Bronchial epithelial cell (primary cell): ENCODE measurements at regions not wholly inside any gene's neighbourhood (a gene's known extent, or its start where the extent isn't known, plus 50 kb on each side); places are given as distances from the start of the nearest gene placed in this dataset.

Experiments
- DNase-seq: peaks from one replicate; pipeline ENCODE4 v3.0.0-alpha.2; 2010; ENCODE audit warnings: low read depth
- FAIRE-seq: peaks from 2 replicates; lab custom pipeline; 2011; peaks lifted over from hg19 to GRCh38; lab: Jason Lieb, UNC
- H3K27me3 ChIP-seq: 2 replicates; pipeline ENCODE4 v1.5.1; 2011; ENCODE audit warnings: low read length; ENCODE audit not compliant: control insufficient read depth, insufficient read depth
- H3K36me3 ChIP-seq: 2 replicates; pipeline ENCODE4 v1.5.1; 2011; ENCODE audit warnings: low read length; ENCODE audit not compliant: control insufficient read depth, insufficient read depth
- H3K4me3 ChIP-seq: 2 replicates; pipeline ENCODE4 v1.5.1; 2011; ENCODE audit warnings: mild to moderate bottlenecking, low read depth, low read length, control low read depth
- CTCF ChIP-seq: IDR thresholded peaks from 2 replicates; pipeline ENCODE4 v1.5.1; 2011; ENCODE audit warnings: mild to moderate bottlenecking, moderate library complexity, low read length, control low read depth, inconsistent platforms; ENCODE audit not compliant: insufficient read depth, severe bottlenecking

GRCh38 chr2:37827455-37827854, 97.6 kb upstream of the RMDN2 start:
- Histone ChIP-seq H3K4me3 (no peak overlapping the region), H3K27me3 (no peaks in the 10 kb centered on the region), H3K36me3 (no peaks in the 10 kb centered on the region)
- no peak for DNase-seq
- no peak for FAIRE-seq
- no peak for TF ChIP-seq CTCF

- TF ChIP-seq CTCF: no peak
- Histone ChIP-seq H3K27me3 (no peaks in the 10 kb centered on the region), H3K4me3 (no peak overlapping the region), H3K36me3 (no peaks in the 10 kb centered on the region)
- FAIRE-seq (no peak), DNase-seq (no peak)
Observed at GRCh38 chr2:37827911-37828511, 97.1 kb upstream of the RMDN2 start.

- DNase-seq: peak; percentile 65
Observed at GRCh38 chr2:37829202-37829601, 95.9 kb upstream of the RMDN2 start.

GRCh38 chr2:37829616-37830395, 95.3 kb upstream of the RMDN2 start:
- no peaks in the 10 kb centered on the region for H3K36me3 ChIP-seq
- no peak for DNase-seq
- no peak for TF ChIP-seq CTCF
- no peaks in the 10 kb centered on the region for H3K27me3 ChIP-seq
- no peak overlapping the region for H3K4me3 ChIP-seq
- FAIRE-seq: no peak

More at GRCh38 chr2:37829202-37829601, 95.9 kb upstream of the RMDN2 start:
- no peaks in the 10 kb centered on the region for H3K27me3 ChIP-seq
- no peaks in the 10 kb centered on the region for H3K36me3 ChIP-seq
- FAIRE-seq: no peak
- no peak for TF ChIP-seq CTCF
- H3K4me3 ChIP-seq: no peak overlapping the region

GRCh38 chr2:37830636-37831035, 94.5 kb upstream of the RMDN2 start:
- H3K4me3 ChIP-seq: no peak overlapping the region
- DNase-seq: no peak
- no peaks in the 10 kb centered on the region for H3K36me3 ChIP-seq
- H3K27me3 ChIP-seq: no peaks in the 10 kb centered on the region
- no peak for TF ChIP-seq CTCF
- no peak for FAIRE-seq
